RWPE2 (cell line): ENCODE measurements at regions not wholly inside any gene's neighbourhood (a gene's known extent, or its start where the extent isn't known, plus 50 kb on each side); places are given as distances from the start of the nearest gene placed in this dataset.
"Not testable (repeated sequence)": the region's sequence is repeated elsewhere in the genome, so short reads cannot be mapped to it uniquely, and the experiment has no call there.

Source experiments
- ATAC-seq: fragments of 200-7000 bp; cut with Tn5 transposase; 3 replicates; pipeline ENCODE4 v1.9.1; 2021; ENCODE audit warnings: low read depth
- DNase-seq: peaks from one replicate; pipeline ENCODE4 v3.0.0-alpha.2; 2020; ENCODE audit warnings: low spot score
- H3K27ac ChIP-seq: fragments of 450-650 bp; 2 replicates; pipeline ENCODE4 v1.5.1; 2017; ENCODE audit warnings: mild to moderate bottlenecking; ENCODE audit not compliant: poor library complexity, severe bottlenecking
- H3K27me3 ChIP-seq: fragments of 250-450 bp; sonication (Bioruptor Pico); 2 replicates; pipeline ENCODE4 v1.5.1; 2021; ENCODE audit warnings: mild to moderate bottlenecking, moderate library complexity; ENCODE audit not compliant: insufficient read depth, poor library complexity, severe bottlenecking
- H3K36me3 ChIP-seq: fragments of 250-450 bp; sonication (Bioruptor Pico); 2 replicates; pipeline ENCODE4 v1.5.1; 2020; ENCODE audit warnings: low read depth, mild to moderate bottlenecking, moderate library complexity
- H3K4me1 ChIP-seq: fragments of 250-450 bp; sonication (Bioruptor Pico); 2 replicates; pipeline ENCODE4 v1.5.1; 2021; ENCODE audit warnings: mild to moderate bottlenecking, moderate library complexity; ENCODE audit not compliant: insufficient read depth, poor library complexity, severe bottlenecking
- H3K4me3 ChIP-seq: fragments of 250-450 bp; sonication (Bioruptor Pico); 2 replicates; pipeline ENCODE4 v1.5.1; 2021; ENCODE audit warnings: mild to moderate bottlenecking, moderate library complexity; ENCODE audit not compliant: severe bottlenecking
- H3K9me3 ChIP-seq: fragments of 250-450 bp; sonication (Bioruptor Pico); 2 replicates; pipeline ENCODE4 v1.5.1; 2021; ENCODE audit warnings: mild to moderate bottlenecking, moderate library complexity; ENCODE audit not compliant: severe bottlenecking
- TF ChIP-seq, protein P1 (sequence below): fragments of 450-650 bp; IDR thresholded peaks from one replicate; pipeline ENCODE4 v1.5.1; 2017; ENCODE audit warnings: mild to moderate bottlenecking, moderate library complexity; ENCODE audit not compliant: poor library complexity, severe bottlenecking

DNA sequence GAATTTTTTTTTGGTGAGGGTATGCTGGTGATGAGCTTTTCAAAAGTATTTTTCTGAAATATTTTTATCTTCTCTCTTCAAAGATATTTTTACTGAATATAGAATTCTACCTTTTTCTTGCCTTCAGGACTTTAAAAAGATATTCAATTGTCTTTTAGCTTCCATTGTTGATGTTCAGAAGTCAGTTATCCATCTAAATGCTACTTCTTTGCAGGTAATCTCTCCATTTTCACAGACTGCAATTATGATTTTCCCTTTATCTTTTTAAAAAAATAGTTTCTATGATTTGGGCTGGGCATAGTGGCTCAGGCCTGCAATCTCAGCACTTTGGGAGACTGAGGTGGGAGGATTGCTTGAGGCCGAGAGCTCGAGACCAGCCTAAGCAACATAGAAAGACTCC is 222.4 kb downstream of the IL20RB start:
- TF ChIP-seq, protein P1, sequence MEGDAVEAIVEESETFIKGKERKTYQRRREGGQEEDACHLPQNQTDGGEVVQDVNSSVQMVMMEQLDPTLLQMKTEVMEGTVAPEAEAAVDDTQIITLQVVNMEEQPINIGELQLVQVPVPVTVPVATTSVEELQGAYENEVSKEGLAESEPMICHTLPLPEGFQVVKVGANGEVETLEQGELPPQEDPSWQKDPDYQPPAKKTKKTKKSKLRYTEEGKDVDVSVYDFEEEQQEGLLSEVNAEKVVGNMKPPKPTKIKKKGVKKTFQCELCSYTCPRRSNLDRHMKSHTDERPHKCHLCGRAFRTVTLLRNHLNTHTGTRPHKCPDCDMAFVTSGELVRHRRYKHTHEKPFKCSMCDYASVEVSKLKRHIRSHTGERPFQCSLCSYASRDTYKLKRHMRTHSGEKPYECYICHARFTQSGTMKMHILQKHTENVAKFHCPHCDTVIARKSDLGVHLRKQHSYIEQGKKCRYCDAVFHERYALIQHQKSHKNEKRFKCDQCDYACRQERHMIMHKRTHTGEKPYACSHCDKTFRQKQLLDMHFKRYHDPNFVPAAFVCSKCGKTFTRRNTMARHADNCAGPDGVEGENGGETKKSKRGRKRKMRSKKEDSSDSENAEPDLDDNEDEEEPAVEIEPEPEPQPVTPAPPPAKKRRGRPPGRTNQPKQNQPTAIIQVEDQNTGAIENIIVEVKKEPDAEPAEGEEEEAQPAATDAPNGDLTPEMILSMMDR, result no peak
- no peak for ATAC-seq
- H3K36me3 ChIP-seq, result no peaks in the 10 kb centered on the region
- no peaks in the 10 kb centered on the region for H3K27me3 ChIP-seq
- DNase-seq, result no peak
- no peak overlapping the region for H3K4me3 ChIP-seq
- H3K9me3 ChIP-seq, result no peaks in the 10 kb centered on the region
- no peaks in the 10 kb centered on the region for H3K4me1 ChIP-seq
- no peak overlapping the region for H3K27ac ChIP-seq

DNA sequence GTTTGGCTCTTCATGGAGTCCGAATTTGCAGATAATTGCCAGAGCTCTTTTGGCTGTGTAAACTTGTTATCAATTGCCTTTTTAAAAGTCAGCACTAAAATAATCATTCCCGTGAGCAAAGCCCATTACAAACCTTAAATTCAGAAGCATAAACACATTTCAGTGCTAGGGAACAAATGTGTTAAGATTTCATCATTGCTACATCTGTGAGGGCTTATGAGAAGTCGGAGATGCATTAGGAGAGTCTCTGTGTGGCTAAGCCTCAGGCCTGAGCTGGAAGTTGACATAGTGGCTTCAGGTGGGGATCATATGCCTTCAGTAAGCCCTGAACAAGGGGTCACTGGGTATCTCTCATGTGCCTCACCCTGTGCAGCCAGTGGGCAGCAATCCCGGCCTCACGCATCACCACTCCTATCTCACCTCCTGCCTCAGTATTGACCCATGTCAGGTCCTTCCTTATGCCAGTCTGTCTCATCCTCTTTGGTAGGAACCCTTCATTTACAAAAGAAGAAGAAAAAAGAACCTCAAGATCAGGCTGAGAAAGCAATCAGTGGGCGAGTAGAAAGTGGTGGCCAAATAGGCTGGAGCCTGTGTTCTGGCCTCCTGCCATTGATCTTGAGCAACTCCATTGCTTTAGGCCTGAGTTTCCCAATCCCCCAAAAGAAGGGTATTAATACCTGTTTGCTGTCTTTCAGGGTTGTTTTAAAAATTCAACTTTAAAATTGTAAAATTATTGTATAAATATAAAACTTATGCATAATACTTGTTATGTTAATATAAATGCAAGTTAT is 233.5 kb downstream of the IL20RB start:
- Histone ChIP-seq H3K27me3 (no peaks in the 10 kb centered on the region), H3K9me3 (no peaks in the 10 kb centered on the region), H3K27ac (no peak overlapping the region), H3K4me3 (no peak overlapping the region), H3K4me1 (no peaks in the 10 kb centered on the region), H3K36me3 (no peaks in the 10 kb centered on the region)
- TF ChIP-seq, protein P1, result no peak
- DNase-seq (no peak), ATAC-seq (no peak)

DNA sequence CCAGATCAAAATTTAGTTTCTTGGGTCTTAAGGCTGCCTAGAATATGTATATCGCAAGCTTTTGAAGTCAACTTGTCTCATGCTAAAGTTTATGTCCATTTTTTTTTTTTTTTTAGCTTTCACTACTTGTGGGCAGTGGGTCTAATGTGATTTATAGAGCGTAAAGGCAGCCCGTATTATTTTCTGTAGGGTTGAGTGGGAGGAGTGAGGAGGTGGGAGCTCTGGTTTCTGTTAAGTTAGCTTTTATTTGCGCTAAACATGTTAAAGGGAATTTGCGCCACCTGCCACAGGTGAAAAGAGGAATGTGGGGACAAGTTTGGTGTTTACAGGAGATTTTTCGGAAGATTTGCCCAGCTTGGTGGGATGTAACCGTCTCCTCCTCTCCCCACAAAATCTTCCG is 234.2 kb downstream of the IL20RB start:
- Histone ChIP-seq H3K27me3 (no peaks in the 10 kb centered on the region), H3K27ac (no peak overlapping the region), H3K4me1 (no peaks in the 10 kb centered on the region), H3K9me3 (no peaks in the 10 kb centered on the region), H3K36me3 (no peaks in the 10 kb centered on the region), H3K4me3 (no peak overlapping the region)
- DNase-seq, result no peak
- ATAC-seq, result no peak
- TF ChIP-seq, protein P1, result no peak

DNA sequence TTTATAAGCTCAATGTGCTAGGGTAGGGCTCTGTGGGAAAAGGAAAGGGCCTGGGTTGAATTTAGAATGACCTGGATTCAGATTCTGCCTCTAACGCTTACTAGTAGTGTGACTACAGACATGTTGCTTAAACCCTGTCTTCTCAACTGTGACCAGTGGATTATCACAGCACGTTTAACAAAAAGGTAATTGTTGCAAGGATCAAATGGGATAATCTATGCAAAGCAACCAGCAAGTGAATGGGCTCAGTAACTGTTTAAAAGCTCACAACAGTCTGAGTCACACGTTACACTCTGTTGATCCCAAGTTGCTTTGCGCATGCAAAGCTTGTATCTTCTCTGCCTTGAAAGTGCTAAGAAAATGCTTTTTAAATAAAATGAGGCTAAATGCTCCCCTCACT is 236.5 kb downstream of the IL20RB start:
- H3K36me3 ChIP-seq, result no peaks in the 10 kb centered on the region
- TF ChIP-seq, protein P1, result no peak
- no peak for ATAC-seq

DNA sequence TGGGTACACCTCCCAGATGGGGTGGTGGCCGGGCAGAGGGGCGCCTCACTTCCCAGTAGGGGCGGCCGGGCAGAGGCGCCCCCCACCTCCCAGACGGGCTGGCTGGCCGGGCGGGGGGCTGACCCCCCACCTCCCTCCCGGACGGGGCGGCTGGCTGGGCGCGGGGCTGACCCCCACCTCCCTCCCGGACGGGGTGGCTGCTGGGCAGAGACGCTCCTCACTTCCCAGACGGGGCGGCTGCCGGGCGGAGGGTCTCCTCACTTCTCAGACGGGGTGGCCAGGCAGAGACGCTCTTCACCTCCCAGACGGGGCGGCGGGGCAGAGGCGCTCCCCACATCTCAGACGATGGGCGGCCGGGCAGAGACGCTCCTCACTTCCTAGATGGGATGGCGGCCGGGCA is 240.6 kb downstream of the IL20RB start:
- not testable (repeated sequence) for H3K9me3 ChIP-seq, H3K27me3 ChIP-seq, H3K4me3 ChIP-seq, H3K27ac ChIP-seq, DNase-seq, H3K36me3 ChIP-seq, ATAC-seq, H3K4me1 ChIP-seq

More for the DNA sequence above, 236.5 kb downstream of the IL20RB start:
- DNase-seq, result no peak
- Histone ChIP-seq H3K9me3 (no peaks in the 10 kb centered on the region), H3K4me1 (no peaks in the 10 kb centered on the region), H3K4me3 (no peak overlapping the region), H3K27ac (no peak overlapping the region), H3K27me3 (no peaks in the 10 kb centered on the region)
